Suprapubic skin (tissue), 4 donors: ENCODE measurements at regions not wholly inside any gene's neighbourhood (a gene's known extent, or its start where the extent isn't known, plus 50 kb on each side); places are given as distances from the start of the nearest gene placed in this dataset.

Experiments used
- DNase-seq, 2 donors: peaks; one replicate each; pipeline ENCODE4 v3.0.0-alpha.2; 2019; ENCODE audit warnings: low spot score in 2 of 2
- H3K27ac ChIP-seq: fragments of 200-600 bp; sonication (generic); one replicate; pipeline ENCODE4 v1.5.1; 2019
- H3K27me3 ChIP-seq: fragments of 200-600 bp; sonication (generic); one replicate; pipeline ENCODE4 v1.5.1; 2019
- H3K36me3 ChIP-seq: fragments of 200-600 bp; sonication (generic); one replicate; pipeline ENCODE4 v1.5.1; 2019
- H3K4me1 ChIP-seq: fragments of 200-600 bp; sonication (generic); one replicate; pipeline ENCODE4 v1.5.1; 2019
- H3K4me3 ChIP-seq: fragments of 200-600 bp; sonication (generic); one replicate; pipeline ENCODE4 v1.5.1; 2019; ENCODE audit warnings: mild to moderate bottlenecking
- H3K9me3 ChIP-seq: fragments of 200-600 bp; sonication (generic); one replicate; pipeline ENCODE4 v1.5.1; 2019
- EP300 ChIP-seq: sonication (generic); formaldehyde crosslinking; IDR thresholded peaks from one replicate; pipeline ENCODE4 v1.6.1; 2017; ENCODE audit warnings: antibody characterized with exemption
- POLR2A ChIP-seq, 2 donors: fragments of 450-650 bp; IDR thresholded peaks; one replicate each; pipeline ENCODE4 v1.6.1; 2017; ENCODE audit warnings: antibody characterized with exemption in 2 of 2, mild to moderate bottlenecking in 2 of 2, moderate library complexity in 2 of 2
- POLR2AphosphoS5 ChIP-seq, 3 donors: sonication (generic); formaldehyde crosslinking; IDR thresholded peaks; one replicate each; pipeline ENCODE4 v1.6.1; 2017; ENCODE audit warnings: antibody characterized with exemption in 3 of 3
- WGBS: methylation state at CpG from one replicate; pipeline ENCODE4 v1.1.5; 2018; 5-methylcytosine and 5-hydroxymethylcytosine counted together
- TF ChIP-seq, protein P1 (sequence below), 2 donors: fragments of 200-600 bp in 1 of 2; fragments of 450-650 bp in 1 of 2; sonication (generic) in 1 of 2; IDR thresholded peaks; one replicate each; pipeline ENCODE4 v1.5.1; 2016 to 2019; ENCODE audit warnings: antibody characterized with exemption in 2 of 2, mild to moderate bottlenecking in 1 of 2, moderate library complexity in 1 of 2

DNA sequence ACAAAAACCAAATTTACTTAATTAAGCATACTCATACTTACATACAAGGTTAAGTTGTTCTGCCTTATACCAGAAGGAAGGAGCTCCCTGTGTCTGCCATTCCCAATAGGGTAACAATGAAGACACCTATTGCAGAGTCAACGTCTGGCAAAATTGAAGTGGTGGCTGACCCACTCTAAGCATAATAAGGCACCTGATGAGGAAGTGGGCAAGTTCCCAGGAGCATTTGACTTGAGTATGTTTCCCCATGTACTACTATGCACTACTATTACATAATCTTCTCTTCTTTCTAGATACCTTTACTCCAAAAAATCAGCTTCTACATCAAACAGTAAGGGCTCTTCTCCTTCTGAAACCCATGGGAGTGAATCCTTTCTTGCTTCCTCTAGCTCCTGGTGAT lies 591.5 kb downstream of the PPARGC1A start:
- H3K36me3 ChIP-seq = no peaks in the 10 kb centered on the region
- no peak for DNase-seq
- no peaks in the 10 kb centered on the region for H3K9me3 ChIP-seq
- no peaks in the 10 kb centered on the region for H3K27me3 ChIP-seq
- H3K4me3 ChIP-seq = no peak overlapping the region
- no peak overlapping the region for H3K27ac ChIP-seq
- no peaks in the 10 kb centered on the region for H3K4me1 ChIP-seq
- no peak for TF ChIP-seq POLR2A (IDR thresholded peaks at IDR 0.05)
- no peak for TF ChIP-seq EP300
- TF ChIP-seq, protein P1, sequence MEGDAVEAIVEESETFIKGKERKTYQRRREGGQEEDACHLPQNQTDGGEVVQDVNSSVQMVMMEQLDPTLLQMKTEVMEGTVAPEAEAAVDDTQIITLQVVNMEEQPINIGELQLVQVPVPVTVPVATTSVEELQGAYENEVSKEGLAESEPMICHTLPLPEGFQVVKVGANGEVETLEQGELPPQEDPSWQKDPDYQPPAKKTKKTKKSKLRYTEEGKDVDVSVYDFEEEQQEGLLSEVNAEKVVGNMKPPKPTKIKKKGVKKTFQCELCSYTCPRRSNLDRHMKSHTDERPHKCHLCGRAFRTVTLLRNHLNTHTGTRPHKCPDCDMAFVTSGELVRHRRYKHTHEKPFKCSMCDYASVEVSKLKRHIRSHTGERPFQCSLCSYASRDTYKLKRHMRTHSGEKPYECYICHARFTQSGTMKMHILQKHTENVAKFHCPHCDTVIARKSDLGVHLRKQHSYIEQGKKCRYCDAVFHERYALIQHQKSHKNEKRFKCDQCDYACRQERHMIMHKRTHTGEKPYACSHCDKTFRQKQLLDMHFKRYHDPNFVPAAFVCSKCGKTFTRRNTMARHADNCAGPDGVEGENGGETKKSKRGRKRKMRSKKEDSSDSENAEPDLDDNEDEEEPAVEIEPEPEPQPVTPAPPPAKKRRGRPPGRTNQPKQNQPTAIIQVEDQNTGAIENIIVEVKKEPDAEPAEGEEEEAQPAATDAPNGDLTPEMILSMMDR (IDR thresholded peaks at IDR 0.05) = no peak
- TF ChIP-seq POLR2AphosphoS5 (IDR thresholded peaks at IDR 0.05) = no peak
- WGBS = 92% methylated on average over 1 of the region's 1 CpG

DNA sequence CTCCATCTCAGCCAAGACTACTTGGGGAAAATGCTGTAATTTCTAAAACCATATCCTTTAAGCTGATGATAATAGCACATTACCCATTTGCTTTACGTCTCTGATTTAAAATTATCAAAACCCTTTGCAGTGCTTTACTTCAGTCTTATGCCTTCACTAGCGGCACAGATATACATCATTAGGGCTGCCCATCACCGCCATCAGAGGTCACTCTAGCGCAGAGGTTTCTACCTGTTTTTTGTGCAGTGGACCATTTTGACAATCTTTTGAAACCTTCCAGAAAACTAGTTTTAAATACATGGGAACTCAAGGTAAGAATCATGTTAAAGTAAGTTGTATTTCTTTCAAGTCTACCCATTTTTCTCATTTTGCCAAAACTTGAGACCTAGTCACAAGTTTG lies 592.5 kb downstream of the PPARGC1A start:
- WGBS = 93% methylated on average over 4 of the region's 4 CpGs
- H3K9me3 ChIP-seq = no peaks in the 10 kb centered on the region
- no peaks in the 10 kb centered on the region for H3K27me3 ChIP-seq
- no peak for TF ChIP-seq EP300
- TF ChIP-seq POLR2AphosphoS5 (IDR thresholded peaks at IDR 0.05) = no peak
- TF ChIP-seq POLR2A (IDR thresholded peaks at IDR 0.05) = no peak
- TF ChIP-seq, protein P1 (IDR thresholded peaks at IDR 0.05) = no peak
- no peak overlapping the region for H3K4me3 ChIP-seq
- H3K4me1 ChIP-seq = no peaks in the 10 kb centered on the region
- no peaks in the 10 kb centered on the region for H3K36me3 ChIP-seq
- no peak overlapping the region for H3K27ac ChIP-seq
- DNase-seq = no peak

DNA sequence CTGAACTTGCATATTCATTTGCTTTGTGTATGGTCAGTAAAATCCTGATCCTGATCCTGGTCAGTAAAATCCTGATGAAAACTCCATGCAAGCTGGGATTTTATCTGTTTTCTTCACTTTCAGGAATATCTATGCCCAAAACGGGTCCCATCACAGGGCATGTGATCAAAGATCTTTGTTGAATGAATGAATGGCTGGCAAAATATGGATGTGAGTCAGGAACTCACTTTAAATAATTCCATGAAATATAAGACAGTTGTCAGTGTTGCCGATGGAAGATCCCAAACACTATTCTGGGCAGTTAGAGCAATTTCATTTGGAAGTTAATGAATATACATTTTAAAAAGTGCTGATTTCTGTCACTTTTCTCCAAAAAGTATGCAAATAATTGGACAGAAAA lies 598.4 kb downstream of the GBA3 start:
- 59% methylated on average over 2 of the region's 2 CpGs for WGBS
- H3K27ac ChIP-seq = no peak overlapping the region
- no peaks in the 10 kb centered on the region for H3K9me3 ChIP-seq
- H3K36me3 ChIP-seq = no peaks in the 10 kb centered on the region
- H3K27me3 ChIP-seq = no peaks in the 10 kb centered on the region
- no peak overlapping the region for H3K4me3 ChIP-seq
- no peaks in the 10 kb centered on the region for H3K4me1 ChIP-seq
- no peak for DNase-seq
- TF ChIP-seq EP300 (no peak), POLR2AphosphoS5 (IDR thresholded peaks at IDR 0.05) (no peak), POLR2A (IDR thresholded peaks at IDR 0.05) (no peak)
- TF ChIP-seq, protein P1 (IDR thresholded peaks at IDR 0.05) = no peak

DNA sequence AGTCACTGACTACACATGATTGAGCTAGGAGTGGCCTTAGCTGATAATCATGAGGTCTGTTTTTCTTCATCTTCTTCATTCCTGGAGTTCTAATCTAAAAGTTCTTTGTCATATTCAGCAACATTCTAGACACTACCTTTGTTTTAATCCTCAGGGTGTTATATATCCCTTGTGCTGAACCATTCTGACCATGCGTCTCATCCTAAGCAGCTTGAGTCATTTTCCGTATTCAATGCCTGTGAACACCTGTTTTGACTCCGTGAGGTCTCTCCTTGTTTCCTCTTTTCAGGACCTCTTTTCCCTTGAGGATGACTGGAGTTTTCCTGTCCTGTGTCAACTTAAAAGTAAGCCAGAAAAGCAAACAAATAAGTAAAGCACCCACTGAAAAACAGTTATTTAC lies 597.9 kb downstream of the GBA3 start:
- WGBS = 83% methylated on average over 3 of the region's 3 CpGs
- no peaks in the 10 kb centered on the region for H3K36me3 ChIP-seq
- no peak overlapping the region for H3K4me3 ChIP-seq

DNA sequence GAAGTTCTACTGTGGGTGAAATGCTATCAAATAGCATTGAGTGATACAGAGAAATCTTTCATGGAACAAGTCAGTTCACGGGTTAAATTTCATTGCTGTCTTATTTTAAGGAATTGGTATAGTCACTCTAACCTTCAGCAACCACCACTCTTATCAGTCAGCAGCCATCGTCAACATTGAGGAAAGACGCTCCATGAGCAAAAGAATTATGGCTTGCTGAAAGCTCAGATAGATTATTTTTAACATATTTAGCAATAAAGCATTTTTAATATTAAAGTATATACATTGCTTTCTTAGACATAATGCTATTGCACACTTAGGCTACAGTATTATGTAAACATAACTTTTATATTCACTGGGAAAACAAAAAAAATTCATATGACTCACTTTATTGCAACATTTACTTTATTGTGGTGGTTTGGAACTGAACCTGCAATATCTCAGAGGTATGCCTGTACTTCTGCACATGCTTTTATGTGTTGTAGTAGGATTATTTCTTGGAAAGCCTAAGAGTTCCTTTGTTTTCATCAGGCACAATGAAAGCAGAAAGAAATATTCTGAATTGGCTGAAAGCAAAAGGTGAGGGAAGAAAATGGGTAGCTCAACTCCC lies 586.7 kb downstream of the GBA3 start:
- no peak for DNase-seq
- Histone ChIP-seq H3K9me3 (no peaks in the 10 kb centered on the region), H3K4me3 (no peak overlapping the region), H3K27ac (no peak overlapping the region), H3K27me3 (no peaks in the 10 kb centered on the region), H3K4me1 (no peaks in the 10 kb centered on the region), H3K36me3 (no peaks in the 10 kb centered on the region)
- TF ChIP-seq EP300 = no peak
- TF ChIP-seq, protein P1 (IDR thresholded peaks at IDR 0.05) = no peak
- TF ChIP-seq POLR2AphosphoS5 (IDR thresholded peaks at IDR 0.05) = no peak
- no peak for TF ChIP-seq POLR2A (IDR thresholded peaks at IDR 0.05)
- 66% methylated on average over 3 of the region's 3 CpGs for WGBS

More for the DNA sequence above, 597.9 kb downstream of the GBA3 start:
- no peak for DNase-seq
- Histone ChIP-seq H3K9me3 (no peaks in the 10 kb centered on the region), H3K27me3 (no peaks in the 10 kb centered on the region), H3K27ac (no peak overlapping the region), H3K4me1 (no peaks in the 10 kb centered on the region)
- TF ChIP-seq EP300 = no peak
- TF ChIP-seq, protein P1 (IDR thresholded peaks at IDR 0.05) = no peak
- TF ChIP-seq POLR2A (IDR thresholded peaks at IDR 0.05) = no peak
- no peak for TF ChIP-seq POLR2AphosphoS5 (IDR thresholded peaks at IDR 0.05)
